ENCODE measurements at regions not wholly inside any gene's neighbourhood (a gene's known extent, or its start where the extent isn't known, plus 50 kb on each side); places are given as distances from the start of the nearest gene placed in this dataset.

DNA sequence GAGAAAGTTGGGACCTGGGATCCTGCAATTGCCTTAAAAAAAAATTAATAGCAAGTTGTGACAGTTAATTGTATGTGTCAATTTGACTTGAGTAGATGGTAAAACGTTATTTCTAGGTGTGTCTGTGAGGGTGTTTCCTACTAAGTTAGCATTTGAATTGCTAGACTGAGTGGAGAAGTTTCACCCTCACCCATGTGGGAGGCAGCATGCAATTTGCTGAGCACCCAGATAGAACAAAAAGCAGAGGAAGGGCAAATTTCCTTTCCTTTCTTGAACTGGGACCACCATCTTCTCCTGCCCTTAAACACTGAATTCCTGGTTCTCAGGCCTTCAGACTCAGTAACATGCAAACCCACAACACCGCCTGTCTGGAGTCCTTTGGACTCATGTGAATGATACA lies 455.7 kb downstream of the GALR1 start:
- no peaks in the 10 kb centered on the region for H3K79me2 ChIP-seq (ENCODE audit: control insufficient read depth, low read length)
- H3K27ac ChIP-seq (ENCODE audit: low read depth, low read length) = no peak overlapping the region
- H3K4me3 ChIP-seq (ENCODE audit: low read length) = no peak overlapping the region
- no peaks in the 10 kb centered on the region for H4K20me1 ChIP-seq (ENCODE audit: control insufficient read depth, insufficient read depth, low read depth, low read length)
- H3K9me3 ChIP-seq (ENCODE audit: control insufficient read depth, insufficient read depth, low read length) = no peaks in the 10 kb centered on the region
- H3K9me2 ChIP-seq (replicated peaks; ENCODE audit: control insufficient read depth, low read length) = no peaks in the 10 kb centered on the region
- H3F3A ChIP-seq (ENCODE audit: control insufficient read depth, insufficient read depth) = no peaks in the 10 kb centered on the region
- H3K36me3 ChIP-seq (ENCODE audit: control insufficient read depth, low read length) = no peaks in the 10 kb centered on the region
- H3K4me2 ChIP-seq (ENCODE audit: low read length) = no peak overlapping the region
- no peaks in the 10 kb centered on the region for H3K4me1 ChIP-seq (ENCODE audit: control insufficient read depth, low read length)
- TF ChIP-seq, protein P1, sequence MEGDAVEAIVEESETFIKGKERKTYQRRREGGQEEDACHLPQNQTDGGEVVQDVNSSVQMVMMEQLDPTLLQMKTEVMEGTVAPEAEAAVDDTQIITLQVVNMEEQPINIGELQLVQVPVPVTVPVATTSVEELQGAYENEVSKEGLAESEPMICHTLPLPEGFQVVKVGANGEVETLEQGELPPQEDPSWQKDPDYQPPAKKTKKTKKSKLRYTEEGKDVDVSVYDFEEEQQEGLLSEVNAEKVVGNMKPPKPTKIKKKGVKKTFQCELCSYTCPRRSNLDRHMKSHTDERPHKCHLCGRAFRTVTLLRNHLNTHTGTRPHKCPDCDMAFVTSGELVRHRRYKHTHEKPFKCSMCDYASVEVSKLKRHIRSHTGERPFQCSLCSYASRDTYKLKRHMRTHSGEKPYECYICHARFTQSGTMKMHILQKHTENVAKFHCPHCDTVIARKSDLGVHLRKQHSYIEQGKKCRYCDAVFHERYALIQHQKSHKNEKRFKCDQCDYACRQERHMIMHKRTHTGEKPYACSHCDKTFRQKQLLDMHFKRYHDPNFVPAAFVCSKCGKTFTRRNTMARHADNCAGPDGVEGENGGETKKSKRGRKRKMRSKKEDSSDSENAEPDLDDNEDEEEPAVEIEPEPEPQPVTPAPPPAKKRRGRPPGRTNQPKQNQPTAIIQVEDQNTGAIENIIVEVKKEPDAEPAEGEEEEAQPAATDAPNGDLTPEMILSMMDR (IDR thresholded peaks at IDR 0.05; ENCODE audit: low read depth, low read length, poor library complexity, severe bottlenecking) = no peak
- no peak for TF ChIP-seq EZH2phosphoT487 (IDR thresholded peaks at IDR 0.05; ENCODE audit: borderline replicate concordance, low read length)
- H3K27me3 ChIP-seq (ENCODE audit: control insufficient read depth, low read length) = no peaks in the 10 kb centered on the region

DNA sequence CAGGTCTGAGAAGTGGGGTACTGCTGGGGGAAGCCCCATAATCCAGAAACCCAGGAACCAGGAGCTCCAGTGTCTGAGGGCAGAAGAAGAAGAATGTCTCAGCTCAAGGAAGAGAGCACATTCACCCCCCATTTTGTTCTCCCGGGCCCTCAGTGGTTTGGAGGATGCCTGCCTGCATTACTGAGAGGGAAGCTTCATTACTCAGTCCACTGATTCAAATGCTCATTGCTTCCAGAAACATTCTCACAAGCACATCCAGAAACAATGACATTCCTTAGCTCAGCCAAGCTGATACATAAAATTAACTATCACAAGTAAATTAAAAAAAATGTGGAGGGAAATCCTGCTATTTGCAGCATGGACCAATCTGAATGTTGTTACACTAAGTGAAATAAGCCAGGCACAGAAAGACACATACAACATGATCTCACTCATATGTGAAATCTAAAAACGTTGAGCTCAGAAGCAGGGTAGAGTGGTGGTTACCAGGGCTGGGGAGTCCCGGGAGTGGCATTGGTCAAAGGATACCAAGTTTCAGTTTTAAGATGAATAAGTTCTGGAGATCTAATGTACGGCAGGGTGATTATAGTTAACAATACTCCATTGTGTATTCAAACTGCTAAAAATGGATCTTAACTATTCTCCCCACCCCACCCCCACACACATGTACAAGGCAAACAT lies 459.3 kb downstream of the GALR1 start:
- TF ChIP-seq, protein P1 (IDR thresholded peaks at IDR 0.05; ENCODE audit: low read depth, low read length, poor library complexity, severe bottlenecking) = no peak
- no peak for TF ChIP-seq EZH2phosphoT487 (IDR thresholded peaks at IDR 0.05; ENCODE audit: borderline replicate concordance, low read length)
- no peak overlapping the region for H3K4me2 ChIP-seq (ENCODE audit: low read length)
- no peaks in the 10 kb centered on the region for H3K4me1 ChIP-seq (ENCODE audit: control insufficient read depth, low read length)
- no peaks in the 10 kb centered on the region for H4K20me1 ChIP-seq (ENCODE audit: control insufficient read depth, insufficient read depth, low read depth, low read length)
- no peaks in the 10 kb centered on the region for H3K9me2 ChIP-seq (replicated peaks; ENCODE audit: control insufficient read depth, low read length)
- no peaks in the 10 kb centered on the region for H3K36me3 ChIP-seq (ENCODE audit: control insufficient read depth, low read length)
- H3K27me3 ChIP-seq (ENCODE audit: control insufficient read depth, low read length) = no peaks in the 10 kb centered on the region
- H3K79me2 ChIP-seq (ENCODE audit: control insufficient read depth, low read length) = no peaks in the 10 kb centered on the region
- no peak overlapping the region for H3K27ac ChIP-seq (ENCODE audit: low read depth, low read length)
- H3K9me3 ChIP-seq (ENCODE audit: control insufficient read depth, insufficient read depth, low read length) = no peaks in the 10 kb centered on the region
- H3K4me3 ChIP-seq (ENCODE audit: low read length) = no peak overlapping the region
- H3F3A ChIP-seq (ENCODE audit: control insufficient read depth, insufficient read depth) = no peaks in the 10 kb centered on the region

DNA sequence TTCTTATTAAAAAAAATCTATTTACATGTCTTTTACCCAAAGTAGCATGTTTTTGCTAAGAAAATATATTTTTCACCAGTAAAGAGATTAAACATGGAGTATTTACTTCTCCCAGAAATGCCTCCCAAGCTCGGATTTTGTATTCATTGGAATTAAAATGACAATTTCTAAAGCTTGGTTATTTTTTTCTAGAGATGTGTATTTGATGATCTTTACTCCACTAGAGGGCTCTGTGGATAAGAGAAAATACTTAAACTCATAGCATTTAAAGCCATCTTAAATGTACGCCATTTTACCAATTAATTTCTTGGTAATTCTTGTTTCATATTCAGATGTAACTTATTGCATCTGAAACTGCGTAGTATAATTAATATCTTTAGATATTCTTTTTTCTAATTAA lies 461.4 kb downstream of the GALR1 start:
- TF ChIP-seq, protein P1 (IDR thresholded peaks at IDR 0.05; ENCODE audit: low read depth, low read length, poor library complexity, severe bottlenecking) = peak; percentile 37
- TF ChIP-seq EZH2phosphoT487 (IDR thresholded peaks at IDR 0.05; ENCODE audit: borderline replicate concordance, low read length) = no peak
- H3F3A ChIP-seq (ENCODE audit: control insufficient read depth, insufficient read depth) = no peaks in the 10 kb centered on the region
- H3K4me2 ChIP-seq (ENCODE audit: low read length) = no peak overlapping the region
- H3K9me2 ChIP-seq (replicated peaks; ENCODE audit: control insufficient read depth, low read length) = no peaks in the 10 kb centered on the region
- no peaks in the 10 kb centered on the region for H3K36me3 ChIP-seq (ENCODE audit: control insufficient read depth, low read length)
- no peak overlapping the region for H3K27ac ChIP-seq (ENCODE audit: low read depth, low read length)
- no peaks in the 10 kb centered on the region for H3K79me2 ChIP-seq (ENCODE audit: control insufficient read depth, low read length)
- no peaks in the 10 kb centered on the region for H4K20me1 ChIP-seq (ENCODE audit: control insufficient read depth, insufficient read depth, low read depth, low read length)
- H3K27me3 ChIP-seq (ENCODE audit: control insufficient read depth, low read length) = no peaks in the 10 kb centered on the region
- H3K4me1 ChIP-seq (ENCODE audit: control insufficient read depth, low read length) = no peaks in the 10 kb centered on the region
- H3K9me3 ChIP-seq (ENCODE audit: control insufficient read depth, insufficient read depth, low read length) = no peaks in the 10 kb centered on the region
- no peak overlapping the region for H3K4me3 ChIP-seq (ENCODE audit: low read length)
